Ramos (cell line): ENCODE measurements at regions not wholly inside any gene's neighbourhood (a gene's known extent, or its start where the extent isn't known, plus 50 kb on each side); places are given as distances from the start of the nearest gene placed in this dataset.

ENCODE experiments used
- in situ Hi-C: fragments of 300-500 bp; cut with MboI; formaldehyde crosslinking; loops from one replicate; pipeline ENCODE4 v1.14.3; 2022; ENCODE audit warnings: low sequenced_read_pairs; ENCODE audit not compliant: unreplicated experiment

- in situ Hi-C loops: no loop called here
Measured at GRCh38 chr3:63179862-63180522, 98.1 kb upstream of the SYNPR start.

- in situ Hi-C loops: loop anchor here (10.0 kb wide), 1 partner anchor 527 kb away; no protein-coding TSS in a partner anchor
Measured at GRCh38 chr3:63192248-63192647, 85.9 kb upstream of the SYNPR start.

GRCh38 chr3:63193647-63194046 lies 84.5 kb upstream of the SYNPR start:
- in situ Hi-C loops: loop anchor here (10.0 kb wide), 1 partner anchor 529 kb away; no protein-coding TSS in a partner anchor

GRCh38 chr3:63199606-63200005 lies 78.5 kb upstream of the SYNPR start:
- in situ Hi-C loops: loop anchor here (10.0 kb wide), 1 partner anchor 535 kb away; no protein-coding TSS in a partner anchor

- in situ Hi-C loops: no loop called here
Measured at GRCh38 chr3:63202529-63202928, 75.6 kb upstream of the SYNPR start.

- in situ Hi-C loops: no loop called here
Measured at GRCh38 chr3:63207066-63207590, 71.0 kb upstream of the SYNPR start.

- in situ Hi-C loops: loop anchor here (25.0 kb wide), 2 partner anchors 891 to 1016 kb away; no protein-coding TSS in a partner anchor
Measured at GRCh38 chr3:63228087-63228486, 50.0 kb upstream of the SYNPR start.
